ENCODE measurements at regions not wholly inside any gene's neighbourhood (a gene's known extent, or its start where the extent isn't known, plus 50 kb on each side); places are given as distances from the start of the nearest gene placed in this dataset.

GRCh38 chr15:47870300-47870955, 153.1 kb downstream of the SEMA6D start:
- no peak overlapping the region for H3K27ac Mint-ChIP-seq
- no peaks in the 10 kb centered on the region for H3K36me3 Mint-ChIP-seq
- H3K27me3 Mint-ChIP-seq, result no peaks in the 10 kb centered on the region
- no peaks in the 10 kb centered on the region for H3K4me1 Mint-ChIP-seq
- H3K9me3 Mint-ChIP-seq, result peaks cover 0 to 8% (median 1%) of the 10 kb centered on the region in 3 donors
- H3K4me3 Mint-ChIP-seq, result peak overlapping the region in 1 of 4 donors; percentile 65

GRCh38 chr15:47870956-47871625, 153.8 kb downstream of the SEMA6D start:
- peak overlapping the region in 1 of 4 donors; percentile 65 for H3K4me3 Mint-ChIP-seq
- no peaks in the 10 kb centered on the region for H3K4me1 Mint-ChIP-seq
- no peaks in the 10 kb centered on the region for H3K27me3 Mint-ChIP-seq
- H3K27ac Mint-ChIP-seq, result no peak overlapping the region
- no peaks in the 10 kb centered on the region for H3K36me3 Mint-ChIP-seq
- peaks cover 0 to 11% (median 1%) of the 10 kb centered on the region in 3 donors for H3K9me3 Mint-ChIP-seq

DNA sequence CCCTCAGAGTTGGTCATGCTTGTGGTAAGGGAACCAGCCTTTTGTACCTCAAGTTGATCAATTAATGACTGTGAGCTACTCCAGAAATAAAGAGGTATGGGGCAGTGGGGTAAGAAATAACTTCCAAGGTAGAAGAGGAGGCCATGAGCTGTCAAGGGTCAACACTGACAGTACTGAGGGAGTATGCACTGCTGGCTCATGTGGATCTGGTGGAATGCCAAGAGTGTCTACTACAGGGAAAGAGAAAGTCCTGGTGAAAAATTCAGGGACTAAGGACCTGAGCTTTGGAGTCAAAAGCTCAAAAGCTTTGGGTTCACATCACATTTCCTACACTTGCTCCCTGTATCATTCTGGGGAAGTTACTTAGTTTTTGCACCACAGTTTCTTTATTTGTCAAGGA, 154.9 kb downstream of the SEMA6D start:
- Mint-ChIP-seq H3K36me3 (no peaks in the 10 kb centered on the region), H3K27me3 (no peaks in the 10 kb centered on the region), H3K4me1 (no peaks in the 10 kb centered on the region), H3K9me3 (peaks cover 0 to 12% (median 1%) of the 10 kb centered on the region in 3 donors), H3K4me3 (no peak overlapping the region), H3K27ac (no peak overlapping the region)

GRCh38 chr15:47872869-47873432, 155.6 kb downstream of the SEMA6D start:
- H3K27ac Mint-ChIP-seq, result no peak overlapping the region
- no peaks in the 10 kb centered on the region for H3K27me3 Mint-ChIP-seq
- no peaks in the 10 kb centered on the region for H3K4me1 Mint-ChIP-seq
- peaks cover 0 to 12% (median 1%) of the 10 kb centered on the region in 3 donors for H3K9me3 Mint-ChIP-seq
- H3K36me3 Mint-ChIP-seq, result no peaks in the 10 kb centered on the region
- H3K4me3 Mint-ChIP-seq, result no peak overlapping the region

DNA sequence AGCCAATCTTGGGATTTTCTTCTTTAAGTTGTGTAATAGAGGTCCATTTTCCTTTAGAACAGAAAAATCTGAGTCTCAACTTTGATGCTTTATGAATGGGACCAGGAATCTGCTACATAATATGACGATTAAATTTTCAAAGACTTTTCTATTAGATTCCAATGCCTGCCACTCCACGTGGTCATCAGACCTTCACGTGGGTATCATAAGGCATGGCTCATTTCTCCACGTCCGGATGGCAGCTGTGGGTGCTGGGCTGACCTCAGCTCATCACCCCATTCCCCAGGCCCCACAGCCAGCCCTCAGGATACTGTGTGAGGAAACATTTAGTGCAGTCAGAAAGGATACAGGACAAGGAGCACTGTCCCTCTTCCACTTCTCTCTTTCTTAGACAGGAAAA, 159.7 kb downstream of the SEMA6D start:
- no peak overlapping the region for H3K4me3 Mint-ChIP-seq
- no peak overlapping the region for H3K27ac Mint-ChIP-seq
- H3K36me3 Mint-ChIP-seq, result no peaks in the 10 kb centered on the region
- H3K9me3 Mint-ChIP-seq, result peaks cover 0 to 5% (median 1%) of the 10 kb centered on the region in 3 donors
- peaks cover 0 to 1% (median 0%) of the 10 kb centered on the region in 3 donors for H3K4me1 Mint-ChIP-seq
- no peaks in the 10 kb centered on the region for H3K27me3 Mint-ChIP-seq

DNA sequence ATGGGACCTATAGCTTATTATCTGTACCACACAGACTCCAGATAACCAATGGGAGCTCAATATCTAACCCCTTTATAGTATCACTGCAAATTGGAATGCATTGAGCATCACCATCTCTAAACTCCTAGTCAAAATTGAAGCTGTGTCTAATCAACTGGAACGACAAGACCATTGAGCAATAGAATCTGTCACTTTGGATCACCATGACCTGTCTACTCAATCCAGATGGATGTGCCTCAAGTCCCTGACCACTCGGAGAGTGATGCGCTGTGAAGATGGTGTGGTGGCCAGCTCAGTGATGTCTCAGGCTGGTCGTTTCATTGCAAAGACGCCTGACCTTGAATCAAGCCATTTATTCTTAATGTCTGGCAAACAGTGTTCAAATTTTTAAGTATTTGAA, 160.5 kb downstream of the SEMA6D start:
- H3K36me3 Mint-ChIP-seq, result no peaks in the 10 kb centered on the region
- peaks cover 0 to 1% (median 0%) of the 10 kb centered on the region in 3 donors for H3K4me1 Mint-ChIP-seq
- H3K4me3 Mint-ChIP-seq, result no peak overlapping the region
- H3K27me3 Mint-ChIP-seq, result no peaks in the 10 kb centered on the region
- peaks cover 0 to 5% (median 1%) of the 10 kb centered on the region in 3 donors for H3K9me3 Mint-ChIP-seq
- no peak overlapping the region for H3K27ac Mint-ChIP-seq

GRCh38 chr15:47885920-47886319, 168.6 kb downstream of the SEMA6D start:
- Mint-ChIP-seq H3K9me3 (peaks cover 0 to 2% (median 2%) of the 10 kb centered on the region in 3 donors), H3K36me3 (peaks cover 1% of the 10 kb centered on the region), H3K27me3 (peaks cover 9% of the 10 kb centered on the region), H3K4me1 (no peaks in the 10 kb centered on the region), H3K27ac (no peak overlapping the region), H3K4me3 (no peak overlapping the region)

GRCh38 chr15:47887241-47887800, 170.0 kb downstream of the SEMA6D start:
- no peak overlapping the region for H3K4me3 Mint-ChIP-seq
- H3K9me3 Mint-ChIP-seq, result peaks cover 0 to 2% (median 2%) of the 10 kb centered on the region in 3 donors
- H3K36me3 Mint-ChIP-seq, result peaks cover 1% of the 10 kb centered on the region
- H3K27ac Mint-ChIP-seq, result no peak overlapping the region
- H3K27me3 Mint-ChIP-seq, result peaks cover 9% of the 10 kb centered on the region
- no peaks in the 10 kb centered on the region for H3K4me1 Mint-ChIP-seq

DNA sequence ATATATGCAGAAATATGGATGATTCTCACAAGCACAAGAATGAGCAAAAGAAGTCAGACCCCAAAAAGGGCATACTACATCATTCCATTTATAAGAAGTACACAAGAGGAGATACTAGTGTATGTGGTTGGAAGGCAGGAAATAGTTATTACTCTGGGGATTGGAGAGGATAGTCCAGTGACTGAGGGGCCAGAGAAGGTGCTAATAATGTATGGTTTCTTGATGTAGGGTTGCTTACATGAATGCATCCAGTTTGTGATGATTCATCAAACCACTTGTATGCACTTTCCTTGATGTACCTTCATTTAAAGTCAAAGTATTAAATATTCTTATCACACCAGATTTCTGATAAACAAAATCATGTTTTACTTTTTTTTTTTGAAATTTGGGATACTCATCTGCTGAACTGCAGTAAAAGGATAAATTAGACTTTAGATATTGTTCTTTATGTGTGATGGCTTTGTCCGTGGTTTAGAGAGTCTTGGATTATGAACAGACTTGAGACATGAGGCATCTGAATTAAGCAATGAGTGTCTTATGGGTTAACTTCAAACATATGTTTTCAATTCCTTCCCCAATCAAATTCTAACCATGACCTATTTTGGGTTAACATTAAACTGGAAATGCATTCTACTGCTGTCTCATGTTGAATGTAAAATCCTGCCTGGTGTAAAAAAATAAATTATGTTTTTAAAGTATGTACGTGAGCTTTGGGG, 171.2 kb downstream of the SEMA6D start:
- no peaks in the 10 kb centered on the region for H3K4me1 Mint-ChIP-seq
- peaks cover 9% of the 10 kb centered on the region for H3K27me3 Mint-ChIP-seq
- H3K27ac Mint-ChIP-seq, result no peak overlapping the region
- H3K4me3 Mint-ChIP-seq, result no peak overlapping the region
- peaks cover 0 to 6% (median 2%) of the 10 kb centered on the region in 3 donors for H3K9me3 Mint-ChIP-seq
- H3K36me3 Mint-ChIP-seq, result peaks cover 1% of the 10 kb centered on the region

DNA sequence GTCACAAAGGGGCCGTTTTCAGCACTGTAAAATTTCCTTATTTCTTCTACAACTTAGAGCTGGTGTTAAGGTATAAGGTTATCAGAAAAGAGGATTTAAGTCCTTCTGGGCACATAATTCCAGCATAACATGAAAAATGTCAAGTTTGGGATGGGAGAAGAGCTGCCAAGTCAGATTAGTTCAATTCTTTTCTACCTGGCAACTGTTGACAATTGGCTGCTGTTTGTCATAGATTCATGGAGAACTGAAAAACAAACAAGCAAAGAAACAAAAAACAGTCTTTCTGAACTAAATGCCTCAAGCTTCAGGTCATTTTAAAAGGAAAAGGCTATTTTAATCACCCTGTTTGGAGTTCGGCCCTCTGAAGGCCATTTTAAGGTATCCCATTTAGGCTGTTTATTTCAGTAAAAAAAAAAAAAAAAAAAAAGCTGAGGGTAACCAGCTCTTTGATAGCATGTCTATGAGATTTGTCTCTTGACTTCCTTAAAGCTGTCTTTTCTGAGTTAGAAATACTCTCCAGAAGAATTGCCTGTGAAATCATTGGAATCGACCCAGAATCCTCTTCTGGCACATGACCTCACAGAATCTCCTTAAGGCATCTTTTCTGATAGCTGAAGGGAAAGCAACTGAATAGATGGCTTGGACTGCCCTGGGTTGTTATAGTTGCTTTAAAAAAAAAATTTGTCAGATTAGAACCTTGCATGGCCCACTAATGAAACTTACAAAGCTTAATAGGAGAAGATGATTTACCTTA, 173.3 kb downstream of the SEMA6D start:
- no peaks in the 10 kb centered on the region for H3K36me3 Mint-ChIP-seq
- no peaks in the 10 kb centered on the region for H3K4me1 Mint-ChIP-seq
- peaks cover 9% of the 10 kb centered on the region for H3K27me3 Mint-ChIP-seq
- no peak overlapping the region for H3K27ac Mint-ChIP-seq
- H3K9me3 Mint-ChIP-seq, result peaks cover 0 to 6% (median 2%) of the 10 kb centered on the region in 3 donors
- H3K4me3 Mint-ChIP-seq, result no peak overlapping the region

DNA sequence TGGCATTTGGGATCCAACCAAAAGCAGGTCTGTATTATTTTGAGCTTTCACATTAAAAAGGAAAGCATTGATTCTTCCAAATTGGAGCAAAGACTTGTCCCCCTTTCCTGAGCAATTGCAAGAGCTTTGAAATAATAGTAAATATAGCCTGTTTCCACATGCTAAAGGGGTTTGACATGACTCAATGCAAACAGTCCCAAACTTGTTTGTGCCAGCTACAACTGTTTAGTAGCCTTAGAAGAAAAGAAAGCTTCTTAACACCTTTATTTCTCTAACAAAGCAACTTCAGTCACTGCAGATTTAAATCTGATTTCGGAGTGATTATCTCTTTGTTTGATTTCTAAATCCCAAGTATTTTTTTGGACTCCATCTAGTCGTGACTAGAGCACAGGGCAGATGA, 180.2 kb downstream of the SEMA6D start:
- Mint-ChIP-seq H3K9me3 (peaks cover 2 to 8% (median 7%) of the 10 kb centered on the region in 3 donors), H3K36me3 (no peaks in the 10 kb centered on the region), H3K4me3 (no peak overlapping the region), H3K27me3 (no peaks in the 10 kb centered on the region), H3K27ac (no peak overlapping the region), H3K4me1 (no peaks in the 10 kb centered on the region)

GRCh38 chr15:47900751-47901150, 183.4 kb downstream of the SEMA6D start:
- H3K27ac Mint-ChIP-seq, result no peak overlapping the region
- no peak overlapping the region for H3K4me3 Mint-ChIP-seq
- H3K9me3 Mint-ChIP-seq, result peaks cover 8 to 12% (median 10%) of the 10 kb centered on the region in 3 donors
- H3K27me3 Mint-ChIP-seq, result no peaks in the 10 kb centered on the region
- no peaks in the 10 kb centered on the region for H3K4me1 Mint-ChIP-seq
- H3K36me3 Mint-ChIP-seq, result no peaks in the 10 kb centered on the region

DNA sequence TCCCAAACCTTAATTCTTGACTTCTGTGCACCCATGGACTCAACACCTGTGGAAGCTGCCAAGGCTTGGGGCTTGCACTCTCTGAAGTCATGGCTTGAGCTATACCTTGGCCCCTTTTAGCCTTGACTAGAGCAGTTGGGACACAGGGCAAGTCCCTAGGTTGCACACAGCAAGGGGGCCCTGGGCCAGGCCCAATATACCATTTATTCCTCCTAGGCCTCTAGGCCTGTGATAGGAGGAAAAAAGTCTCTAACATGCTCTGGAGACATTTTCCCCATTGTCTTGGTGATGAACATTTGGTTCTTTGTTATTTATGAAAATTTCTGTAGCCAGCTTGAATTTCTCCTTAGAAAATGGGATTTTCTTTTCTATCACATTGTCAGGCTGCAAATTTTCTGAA, 186.1 kb downstream of the SEMA6D start:
- peaks cover 8 to 12% (median 10%) of the 10 kb centered on the region in 3 donors for H3K9me3 Mint-ChIP-seq
- no peak overlapping the region for H3K27ac Mint-ChIP-seq
- peaks cover 2% of the 10 kb centered on the region for H3K27me3 Mint-ChIP-seq
- no peaks in the 10 kb centered on the region for H3K4me1 Mint-ChIP-seq
- no peak overlapping the region for H3K4me3 Mint-ChIP-seq
- H3K36me3 Mint-ChIP-seq, result no peaks in the 10 kb centered on the region

GRCh38 chr15:47908486-47908885, 191.2 kb downstream of the SEMA6D start:
- peaks cover 3% of the 10 kb centered on the region for H3K36me3 Mint-ChIP-seq
- peaks cover 2% of the 10 kb centered on the region for H3K27me3 Mint-ChIP-seq
- H3K27ac Mint-ChIP-seq, result no peak overlapping the region

More at GRCh38 chr15:47908486-47908885, 191.2 kb downstream of the SEMA6D start:
- Mint-ChIP-seq H3K4me1 (no peaks in the 10 kb centered on the region), H3K9me3 (peaks cover 4 to 7% (median 5%) of the 10 kb centered on the region in 3 donors), H3K4me3 (no peak overlapping the region)
